Neural progenitor cell (in vitro differentiated cells): ENCODE measurements at regions not wholly inside any gene's neighbourhood (a gene's known extent, or its start where the extent isn't known, plus 50 kb on each side); places are given as distances from the start of the nearest gene placed in this dataset.

ENCODE experiments used
- DNase-seq: peaks from one replicate; pipeline ENCODE4 v3.0.0-alpha.2; 2016; ENCODE audit warnings: low spot score
- H2AFZ ChIP-seq: fragments of 200-600 bp; sonication (generic); replicated peaks from 2 replicates; pipeline ENCODE4 v1.6.1; 2016; ENCODE audit warnings: antibody characterized with exemption
- H3F3A ChIP-seq: fragments of 200-600 bp; sonication (generic); 2 replicates; pipeline ENCODE4 v1.6.1; 2016; ENCODE audit warnings: antibody characterized with exemption, low read depth
- H3K27ac ChIP-seq: fragments of 200-600 bp; sonication (generic); 2 replicates; pipeline ENCODE4 v1.5.1; 2016; ENCODE audit warnings: mild to moderate bottlenecking
- H3K27me3 ChIP-seq: fragments of 200-600 bp; sonication (generic); 2 replicates; pipeline ENCODE4 v1.6.1; 2016; ENCODE audit warnings: mild to moderate bottlenecking, moderate library complexity
- H3K36me3 ChIP-seq: fragments of 200-600 bp; sonication (generic); 2 replicates; pipeline ENCODE4 v1.5.1; 2016
- H3K4me1 ChIP-seq: fragments of 200-600 bp; sonication (generic); 2 replicates; pipeline ENCODE4 v1.6.1; 2016; ENCODE audit warnings: mixed run types
- H3K4me2 ChIP-seq: fragments of 200-600 bp; sonication (generic); 2 replicates; pipeline ENCODE4 v1.6.1; 2016
- H3K4me3 ChIP-seq: fragments of 200-600 bp; sonication (generic); 2 replicates; pipeline ENCODE4 v1.5.1; 2016
- H3K79me2 ChIP-seq: fragments of 200-600 bp; sonication (generic); 2 replicates; pipeline ENCODE4 v1.6.1; 2016; ENCODE audit warnings: low read depth
- H3K9ac ChIP-seq: fragments of 200-600 bp; sonication (generic); 2 replicates; pipeline ENCODE4 v1.6.1; 2016
- H3K9me3 ChIP-seq: fragments of 200-600 bp; sonication (generic); 2 replicates; pipeline ENCODE4 v1.5.1; 2016; ENCODE audit warnings: low read depth
- H4K20me1 ChIP-seq: fragments of 200-600 bp; sonication (generic); 2 replicates; pipeline ENCODE4 v1.6.1; 2016; ENCODE audit warnings: low read depth
- H3K27ac Mint-ChIP-seq: 3 replicates; pipeline ENCODE4 v1.8.0; 2021; ENCODE audit warnings: mixed read lengths
- H3K27me3 Mint-ChIP-seq: 2 replicates; pipeline ENCODE4 v1.8.0; 2022; ENCODE audit warnings: low read depth, mild to moderate bottlenecking, inconsistent platforms, moderate library complexity, mixed read lengths; ENCODE audit not compliant: insufficient read depth
- H3K36me3 Mint-ChIP-seq: 3 replicates; pipeline ENCODE4 v1.8.0; 2021; ENCODE audit warnings: mixed read lengths
- H3K4me1 Mint-ChIP-seq: 3 replicates; pipeline ENCODE4 v1.8.0; 2021; ENCODE audit warnings: mixed read lengths
- H3K4me3 Mint-ChIP-seq: 3 replicates; pipeline ENCODE4 v1.8.0; 2021; ENCODE audit warnings: mild to moderate bottlenecking, moderate library complexity, mixed read lengths
- H3K9me3 Mint-ChIP-seq: 3 replicates; pipeline ENCODE4 v1.8.0; 2020; ENCODE audit warnings: mixed read lengths
- CTCF ChIP-seq: fragments of 200-600 bp; sonication (generic); IDR thresholded peaks from 2 replicates; pipeline ENCODE4 v1.5.1; 2017; ENCODE audit warnings: antibody characterized with exemption, mild to moderate bottlenecking
- EZH2 ChIP-seq: fragments of 200-600 bp; sonication (generic); IDR thresholded peaks from 2 replicates; pipeline ENCODE4 v1.6.1; 2017; ENCODE audit warnings: antibody characterized with exemption, mild to moderate bottlenecking, moderate library complexity
- EZH2phosphoT487 ChIP-seq: fragments of 200-600 bp; sonication (generic); IDR thresholded peaks from 2 replicates; pipeline ENCODE4 v1.6.1; 2017; ENCODE audit warnings: antibody characterized with exemption

DNA sequence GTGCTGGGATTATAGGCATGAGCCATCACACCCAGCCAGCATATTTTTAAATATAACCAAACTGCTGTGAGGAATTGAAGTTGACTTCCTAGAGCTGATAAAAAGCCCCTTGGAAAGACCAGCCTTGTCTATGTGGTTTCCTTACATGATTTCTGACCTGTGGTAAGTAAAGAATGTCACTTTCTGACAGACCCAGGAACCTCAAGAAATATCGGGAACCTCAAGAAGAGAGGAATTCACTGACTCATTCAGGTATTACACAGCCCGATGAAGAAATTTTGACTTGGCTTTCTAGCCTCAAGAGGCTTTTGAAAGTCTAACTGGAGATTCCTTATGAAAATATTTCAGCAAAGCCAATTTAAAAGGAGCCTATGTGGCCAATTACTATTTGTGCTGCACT lies 71.8 kb downstream of the FOXF2 start:
- Mint-ChIP-seq H3K4me3 (no peak overlapping the region), H3K9me3 (peaks cover 2% of the 10 kb centered on the region), H3K27me3 (peaks cover 2% of the 10 kb centered on the region), H3K27ac (no peak overlapping the region), H3K36me3 (no peaks in the 10 kb centered on the region), H3K4me1 (no peaks in the 10 kb centered on the region)
- Histone ChIP-seq H3K4me3 (no peak overlapping the region), H3K79me2 (no peaks in the 10 kb centered on the region), H2AFZ (no peak overlapping the region), H3K36me3 (no peaks in the 10 kb centered on the region), H3K4me1 (no peaks in the 10 kb centered on the region), H3K4me2 (no peak overlapping the region), H3K27me3 (no peaks in the 10 kb centered on the region), H3F3A (no peaks in the 10 kb centered on the region), H3K27ac (no peak overlapping the region), H3K9me3 (no peaks in the 10 kb centered on the region), H4K20me1 (no peaks in the 10 kb centered on the region), H3K9ac (no peak overlapping the region)
- DNase-seq = no peak
- TF ChIP-seq EZH2 (no peak), EZH2phosphoT487 (no peak), CTCF (no peak)

- no peaks in the 10 kb centered on the region for H3K9me3 Mint-ChIP-seq
- no peak for TF ChIP-seq CTCF
- TF ChIP-seq EZH2phosphoT487 = no peak
- no peak for TF ChIP-seq EZH2
Observed at GRCh38 chr6:1461736-1462135, 72.4 kb downstream of the FOXF2 start.

GRCh38 chr6:1463275-1463674 lies 73.9 kb downstream of the FOXF2 start:
- Histone ChIP-seq H3K36me3 (no peaks in the 10 kb centered on the region), H3K4me3 (no peak overlapping the region), H3K27me3 (no peaks in the 10 kb centered on the region), H3K4me1 (peaks cover 7% of the 10 kb centered on the region), H3K9me3 (no peaks in the 10 kb centered on the region), H3F3A (no peaks in the 10 kb centered on the region), H2AFZ (no peak overlapping the region), H3K79me2 (no peaks in the 10 kb centered on the region), H3K4me2 (no peak overlapping the region), H3K9ac (no peak overlapping the region), H4K20me1 (no peaks in the 10 kb centered on the region), H3K27ac (no peak overlapping the region)
- H3K4me1 Mint-ChIP-seq = peaks cover 9% of the 10 kb centered on the region
- no peak overlapping the region for H3K4me3 Mint-ChIP-seq
- no peak for DNase-seq
- no peaks in the 10 kb centered on the region for H3K9me3 Mint-ChIP-seq
- no peak overlapping the region for H3K27ac Mint-ChIP-seq
- H3K27me3 Mint-ChIP-seq = peaks cover 2% of the 10 kb centered on the region
- H3K36me3 Mint-ChIP-seq = no peaks in the 10 kb centered on the region
- TF ChIP-seq EZH2 (no peak), EZH2phosphoT487 (no peak), CTCF (no peak)

More at GRCh38 chr6:1461736-1462135, 72.4 kb downstream of the FOXF2 start:
- no peak for DNase-seq
- no peak overlapping the region for H3K27ac Mint-ChIP-seq
- H4K20me1 ChIP-seq = no peaks in the 10 kb centered on the region
- no peak overlapping the region for H3K4me2 ChIP-seq
- H3K79me2 ChIP-seq = no peaks in the 10 kb centered on the region
- H3K36me3 ChIP-seq = no peaks in the 10 kb centered on the region
- no peak overlapping the region for H3K9ac ChIP-seq
- H3K9me3 ChIP-seq = no peaks in the 10 kb centered on the region
- H3K4me1 ChIP-seq = no peaks in the 10 kb centered on the region
- peaks cover 2% of the 10 kb centered on the region for H3K27me3 Mint-ChIP-seq
- H3K27me3 ChIP-seq = no peaks in the 10 kb centered on the region
- H3K4me1 Mint-ChIP-seq = no peaks in the 10 kb centered on the region
- no peak overlapping the region for H3K4me3 ChIP-seq
- no peak overlapping the region for H3K27ac ChIP-seq
- H3F3A ChIP-seq = no peaks in the 10 kb centered on the region
- no peaks in the 10 kb centered on the region for H3K36me3 Mint-ChIP-seq
- no peak overlapping the region for H3K4me3 Mint-ChIP-seq
- no peak overlapping the region for H2AFZ ChIP-seq
